SK-N-SH (cell line): ENCODE measurements at regions not wholly inside any gene's neighbourhood (a gene's known extent, or its start where the extent isn't known, plus 50 kb on each side); places are given as distances from the start of the nearest gene placed in this dataset.

ENCODE experiments used
- CTCF ChIA-PET: fragments of 300-600, 350-600 bp; formaldehyde crosslinking; extraction: SDS; loops from one replicate; lab custom pipeline; 2021; lab: Yijun Ruan, JAX
- POLR2A ChIA-PET: fragments of 350-600 bp; sonication (Branson Sonifier 250); formaldehyde crosslinking; extraction: SDS; loops from one replicate; lab custom pipeline; 2020; ENCODE audit warnings: antibody characterized with exemption, inconsistent platforms; lab: Yijun Ruan, JAX
- DNase-seq: peaks from one replicate; pipeline ENCODE4 v3.0.0; 2012
- H2AFZ ChIP-seq: fragments of 200-600 bp; sonication (generic); 2 replicates; pipeline ENCODE4 v1.8.1; 2016; ENCODE audit warnings: antibody characterized with exemption, mild to moderate bottlenecking, low read depth
- H3F3A ChIP-seq: fragments of 200-600 bp; sonication (generic); replicated peaks from 2 replicates; pipeline ENCODE3; 2016; ENCODE audit warnings: antibody characterized with exemption, mild to moderate bottlenecking; ENCODE audit not compliant: insufficient read depth
- H3K27ac ChIP-seq, 2 experiments: fragments of 200-500 bp in 1 of 2; fragments of 200-600 bp in 1 of 2; sonication (Bioruptor generic) in 1 of 2; sonication (generic), shearing (Covaris generic) in 1 of 2; 2 replicates each; pipeline versions ENCODE4 v1.5.1 to v1.6.1; 2014 to 2016; ENCODE audit warnings: low read depth in 2 of 2, inconsistent platforms in 1 of 2, low read length in 1 of 2, mild to moderate bottlenecking in 1 of 2, mixed read lengths in 1 of 2
- H3K27me3 ChIP-seq: fragments of 200-600 bp; sonication (generic), shearing (Covaris generic); 2 replicates; pipeline ENCODE4 v1.6.1; 2016; ENCODE audit warnings: mixed run types; ENCODE audit not compliant: insufficient read depth
- H3K36me3 ChIP-seq, 2 experiments: fragments of 200-500 bp in 1 of 2; fragments of 200-600 bp in 1 of 2; sonication (Bioruptor generic) in 1 of 2; sonication (generic) in 1 of 2; replicated peaks in 1 of 2; 2 replicates each; pipeline versions ENCODE3 to v1.5.1; 2014 to 2016; ENCODE audit warnings: low read length in 1 of 2, mild to moderate bottlenecking in 1 of 2; ENCODE audit not compliant: insufficient read depth in 2 of 2, control insufficient read depth in 1 of 2
- H3K4me1 ChIP-seq, 2 experiments: fragments of 200-500 bp in 1 of 2; fragments of 200-600 bp in 1 of 2; sonication (Bioruptor generic) in 1 of 2; sonication (generic), shearing (Covaris generic) in 1 of 2; 2 replicates each; pipeline versions ENCODE4 v1.5.1 to v1.6.1; 2014 to 2016; ENCODE audit warnings: low read depth in 1 of 2, low read length in 1 of 2, mixed run types in 1 of 2; ENCODE audit not compliant: insufficient read depth in 2 of 2, control insufficient read depth in 1 of 2
- H3K4me2 ChIP-seq: fragments of 200-600 bp; sonication (generic), shearing (Covaris generic); 2 replicates; pipeline ENCODE4 v1.6.1; 2017; ENCODE audit warnings: mixed run types
- H3K4me3 ChIP-seq, 2 experiments: fragments of 200-500 bp in 1 of 2; fragments of 200-600 bp in 1 of 2; sonication (Bioruptor generic) in 1 of 2; sonication (generic), shearing (Covaris generic) in 1 of 2; 2 replicates each; pipeline versions ENCODE4 v1.5.1 to v1.8.1; 2014 to 2016; ENCODE audit warnings: low read depth in 2 of 2, inconsistent platforms in 1 of 2, low read length in 1 of 2, mild to moderate bottlenecking in 1 of 2, mixed read lengths in 1 of 2, moderate library complexity in 1 of 2
- H3K79me2 ChIP-seq: fragments of 200-600 bp; sonication (generic); 2 replicates; pipeline ENCODE4 v1.8.1; 2017; ENCODE audit warnings: mild to moderate bottlenecking; ENCODE audit not compliant: insufficient read depth
- H3K9ac ChIP-seq: fragments of 200-600 bp; sonication (generic); 2 replicates; pipeline ENCODE4 v1.6.1; 2017; ENCODE audit warnings: mixed run types
- H3K9me2 ChIP-seq: fragments of 200-600 bp; sonication (generic); 2 replicates; pipeline ENCODE4 v1.6.1; 2017; ENCODE audit warnings: mixed run types
- H3K9me3 ChIP-seq: fragments of 200-600 bp; sonication (generic); 2 replicates; pipeline ENCODE4 v1.6.1; 2017; ENCODE audit warnings: mixed run types, mild to moderate bottlenecking, moderate library complexity
- H4K20me1 ChIP-seq: fragments of 200-600 bp; sonication (generic); 2 replicates; pipeline ENCODE4 v1.6.1; 2017; ENCODE audit warnings: mild to moderate bottlenecking, mixed run types; ENCODE audit not compliant: insufficient read depth
- CHD2 ChIP-seq: fragments of 150-350 bp; IDR thresholded peaks from 2 replicates; pipeline ENCODE4 v1.6.1; 2018; ENCODE audit warnings: low read length; ENCODE audit not compliant: partially characterized antibody
- CTCF ChIP-seq: fragments of 200-600 bp; sonication (generic); IDR thresholded peaks from 2 replicates; pipeline ENCODE4 v1.6.1; 2017; ENCODE audit warnings: antibody characterized with exemption, mild to moderate bottlenecking, moderate library complexity
- EP300 ChIP-seq, 2 experiments: IDR thresholded peaks; 2 replicates each; pipeline versions ENCODE4 v1.4.0 to v1.6.1; 2012; ENCODE audit warnings: borderline replicate concordance in 1 of 2, low read depth in 1 of 2, low read length in 1 of 2
- FOXM1 ChIP-seq: IDR thresholded peaks from 2 replicates; pipeline ENCODE4 v1.4.0; 2012; ENCODE audit warnings: low read depth, mild to moderate bottlenecking
- GATA2 ChIP-seq: sonication (generic); formaldehyde crosslinking; IDR thresholded peaks from 2 replicates; pipeline ENCODE4 v1.5.0; 2020; ENCODE audit warnings: mild to moderate bottlenecking, missing genetic modification reagents
- NFIC ChIP-seq: IDR thresholded peaks from 2 replicates; pipeline ENCODE4 v1.4.0; 2012; ENCODE audit warnings: borderline replicate concordance
- RAD21 ChIP-seq: IDR thresholded peaks from 2 replicates; pipeline ENCODE4 v1.6.1; 2012; ENCODE audit warnings: mild to moderate bottlenecking, low read length
- RCOR1 ChIP-seq: fragments of 150-350 bp; IDR thresholded peaks from 2 replicates; pipeline ENCODE4 v1.6.1; 2017; ENCODE audit warnings: antibody characterized with exemption, low read length
- TCF12 ChIP-seq: IDR thresholded peaks from 2 replicates; pipeline ENCODE4 v1.4.0; 2012
- WGBS: methylation state at CpG from one replicate; pipeline ENCODE4 v1.1.6; 2017; ENCODE audit warnings: low lambda C conversion rate; 5-methylcytosine and 5-hydroxymethylcytosine counted together
- TF ChIP-seq, protein P1 (sequence below): fragments of 150-350 bp; IDR thresholded peaks from 2 replicates; pipeline ENCODE4 v1.6.1; 2016; ENCODE audit warnings: mild to moderate bottlenecking, low read depth, low read length
- TF ChIP-seq, protein P2 (sequence below): IDR thresholded peaks from 2 replicates; pipeline ENCODE4; 2012

- Histone ChIP-seq H3K9ac (no peak overlapping the region), H3K4me2 (no peak overlapping the region), H3K79me2 (no peaks in the 10 kb centered on the region), H3K4me3 (no peak overlapping the region), H2AFZ (no peak overlapping the region), H3K27me3 (no peaks in the 10 kb centered on the region), H3F3A (no peaks in the 10 kb centered on the region), H3K9me3 (no peaks in the 10 kb centered on the region), H3K36me3 (no peaks in the 10 kb centered on the region), H3K9me2 (no peaks in the 10 kb centered on the region), H3K27ac (no peak overlapping the region), H4K20me1 (no peaks in the 10 kb centered on the region), H3K4me1 (no peaks in the 10 kb centered on the region; a peak in 1 of 4 replicates)
- 74% methylated on average over 4 of the region's 4 CpGs for WGBS
- ChIA-PET POLR2A (no interaction called here), CTCF (interaction anchor here (1.5 kb wide), 1 partner anchor 60 kb away, joined by 3 read pairs; the partner anchor contains the start of gene PDE7B)
- no peak for TF ChIP-seq CHD2
- TF ChIP-seq CTCF, result no peak
- TF ChIP-seq, protein P1, sequence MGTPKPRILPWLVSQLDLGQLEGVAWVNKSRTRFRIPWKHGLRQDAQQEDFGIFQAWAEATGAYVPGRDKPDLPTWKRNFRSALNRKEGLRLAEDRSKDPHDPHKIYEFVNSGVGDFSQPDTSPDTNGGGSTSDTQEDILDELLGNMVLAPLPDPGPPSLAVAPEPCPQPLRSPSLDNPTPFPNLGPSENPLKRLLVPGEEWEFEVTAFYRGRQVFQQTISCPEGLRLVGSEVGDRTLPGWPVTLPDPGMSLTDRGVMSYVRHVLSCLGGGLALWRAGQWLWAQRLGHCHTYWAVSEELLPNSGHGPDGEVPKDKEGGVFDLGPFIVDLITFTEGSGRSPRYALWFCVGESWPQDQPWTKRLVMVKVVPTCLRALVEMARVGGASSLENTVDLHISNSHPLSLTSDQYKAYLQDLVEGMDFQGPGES, result no peak
- TF ChIP-seq NFIC, result no peak
- DNase-seq, result no peak
Observed at GRCh38 chr6:135791441-135791840, 60.1 kb upstream of the PDE7B start.

- no peak overlapping the region for H3K4me3 ChIP-seq
- peak; percentile 25 for DNase-seq
- no peaks in the 10 kb centered on the region for H3F3A ChIP-seq
- H3K4me1 ChIP-seq, result peaks cover 0 to 15% of the 10 kb centered on the region in 2 experiments; a peak in 2 of 4 replicates
- no peaks in the 10 kb centered on the region for H3K36me3 ChIP-seq
- ChIA-PET POLR2A (no interaction called here), CTCF (interaction anchor here (0.8 kb wide), 1 partner anchor 9 kb away, joined by 3 read pairs; no protein-coding TSS in a partner anchor)
- H3K9me2 ChIP-seq, result no peaks in the 10 kb centered on the region
- H3K9me3 ChIP-seq, result no peaks in the 10 kb centered on the region
- H3K27ac ChIP-seq, result peak overlapping the region in 1 of 2 experiments; percentile 62; a peak in 2 of 4 replicates
- no peaks in the 10 kb centered on the region for H3K79me2 ChIP-seq
- H2AFZ ChIP-seq, result 0 out of 2 replicates have a peak overlapping the region, but pooled peaks have one; percentile 20
- WGBS, result 44% methylated on average over 7 of the region's 7 CpGs
- H3K4me2 ChIP-seq, result no peak overlapping the region
- H3K27me3 ChIP-seq, result no peaks in the 10 kb centered on the region
- no peak overlapping the region for H3K9ac ChIP-seq
- no peaks in the 10 kb centered on the region for H4K20me1 ChIP-seq
- TF ChIP-seq, protein P2, sequence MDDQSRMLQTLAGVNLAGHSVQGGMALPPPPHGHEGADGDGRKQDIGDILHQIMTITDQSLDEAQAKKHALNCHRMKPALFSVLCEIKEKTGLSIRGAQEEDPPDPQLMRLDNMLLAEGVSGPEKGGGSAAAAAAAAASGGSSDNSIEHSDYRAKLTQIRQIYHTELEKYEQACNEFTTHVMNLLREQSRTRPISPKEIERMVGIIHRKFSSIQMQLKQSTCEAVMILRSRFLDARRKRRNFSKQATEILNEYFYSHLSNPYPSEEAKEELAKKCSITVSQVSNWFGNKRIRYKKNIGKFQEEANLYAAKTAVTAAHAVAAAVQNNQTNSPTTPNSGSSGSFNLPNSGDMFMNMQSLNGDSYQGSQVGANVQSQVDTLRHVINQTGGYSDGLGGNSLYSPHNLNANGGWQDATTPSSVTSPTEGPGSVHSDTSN, result no peak
- TF ChIP-seq GATA2 (peak; percentile 41; the same call in 1 of the 2 replicates), RCOR1 (peak; percentile 41; the same call in 1 of the 2 replicates), TCF12 (0 out of 2 replicates have a peak, but pooled peaks have one; percentile 5), NFIC (peak; percentile 43), EP300 (IDR thresholded peaks at IDR 0.05; ENCODE audit: borderline replicate concordance in 1 of 2, low read depth in 1 of 2, low read length in 1 of 2) (peak in 1 of 2 experiments; percentile 55; a peak in 1 of 4 replicates), CHD2 (peak; percentile 13), FOXM1 (no peak), RAD21 (no peak)
- TF ChIP-seq, all 33 proteins: peak for 6
Observed at GRCh38 chr6:135796643-135797305, 54.7 kb upstream of the PDE7B start.
